ENCODE measurements at regions not wholly inside any gene's neighbourhood (a gene's known extent, or its start where the extent isn't known, plus 50 kb on each side); places are given as distances from the start of the nearest gene placed in this dataset.

- no peak for TF ChIP-seq CTCF (IDR thresholded peaks at IDR 0.05; ENCODE audit: insufficient read depth, low read depth, low read length, missing control alignments)
- no peak overlapping the region for H3K4me3 ChIP-seq (ENCODE audit: low read length)
- no peak for DNase-seq (ENCODE audit: low read depth)
Measured at GRCh38 chr5:89216606-89217005, 333.6 kb upstream of the MEF2C start.

GRCh38 chr5:89213573-89213972 lies 330.6 kb upstream of the MEF2C start:
- no peak for DNase-seq (ENCODE audit: low read depth)
- H3K4me3 ChIP-seq (ENCODE audit: low read length), result no peak overlapping the region
- no peak for TF ChIP-seq CTCF (IDR thresholded peaks at IDR 0.05; ENCODE audit: insufficient read depth, low read depth, low read length, missing control alignments)

GRCh38 chr5:89211836-89212235 lies 328.9 kb upstream of the MEF2C start:
- peak; percentile 78 for DNase-seq (ENCODE audit: low read depth)

GRCh38 chr5:89208811-89209210 lies 325.8 kb upstream of the MEF2C start:
- TF ChIP-seq CTCF (IDR thresholded peaks at IDR 0.05; ENCODE audit: insufficient read depth, low read depth, low read length, missing control alignments), result no peak
- no peak overlapping the region for H3K4me3 ChIP-seq (ENCODE audit: low read length)
- no peak for DNase-seq (ENCODE audit: low read depth)

More at GRCh38 chr5:89211836-89212235, 328.9 kb upstream of the MEF2C start:
- H3K4me3 ChIP-seq (ENCODE audit: low read length), result no peak overlapping the region
- no peak for TF ChIP-seq CTCF (IDR thresholded peaks at IDR 0.05; ENCODE audit: insufficient read depth, low read depth, low read length, missing control alignments)

- no peak overlapping the region for H3K4me3 ChIP-seq (ENCODE audit: low read length)
- TF ChIP-seq CTCF (IDR thresholded peaks at IDR 0.05; ENCODE audit: insufficient read depth, low read depth, low read length, missing control alignments), result no peak
- no peak for DNase-seq (ENCODE audit: low read depth)
Measured at GRCh38 chr5:89208392-89208791, 325.4 kb upstream of the MEF2C start.

- DNase-seq (ENCODE audit: low read depth), result no peak
- no peak for TF ChIP-seq CTCF (IDR thresholded peaks at IDR 0.05; ENCODE audit: insufficient read depth, low read depth, low read length, missing control alignments)
- no peak overlapping the region for H3K4me3 ChIP-seq (ENCODE audit: low read length)
Measured at GRCh38 chr5:89204756-89205155, 321.8 kb upstream of the MEF2C start.

GRCh38 chr5:89203611-89204010 lies 320.6 kb upstream of the MEF2C start:
- no peak overlapping the region for H3K4me3 ChIP-seq (ENCODE audit: low read length)
- no peak for DNase-seq (ENCODE audit: low read depth)
- TF ChIP-seq CTCF (IDR thresholded peaks at IDR 0.05; ENCODE audit: insufficient read depth, low read depth, low read length, missing control alignments), result no peak
